OCI-LY1 (cell line): ENCODE measurements at regions not wholly inside any gene's neighbourhood (a gene's known extent, or its start where the extent isn't known, plus 50 kb on each side); places are given as distances from the start of the nearest gene placed in this dataset.

Experiments
- H2AFZ ChIP-seq: fragments of 200-600 bp; sonication (generic), shearing (Covaris generic); 2 replicates; pipeline ENCODE4 v1.6.0; 2014; ENCODE audit warnings: antibody characterized with exemption, mild to moderate bottlenecking, low read length
- H3F3A ChIP-seq: fragments of 200-600 bp; sonication (generic), shearing (Covaris generic); 2 replicates; pipeline ENCODE4 v1.6.0; 2014; ENCODE audit warnings: mild to moderate bottlenecking, antibody characterized with exemption, low read length, moderate library complexity; ENCODE audit not compliant: insufficient read depth
- H3K27ac ChIP-seq: fragments of 200-600 bp; sonication (generic); 2 replicates; pipeline ENCODE4 v1.5.1; 2014; ENCODE audit warnings: low read length, mixed run types, mild to moderate bottlenecking, low read depth; ENCODE audit not compliant: poor library complexity, severe bottlenecking
- H3K27me3 ChIP-seq: fragments of 200-600 bp; sonication (generic); 2 replicates; pipeline ENCODE4 v1.6.0; 2014; ENCODE audit warnings: antibody characterized with exemption, mild to moderate bottlenecking, low read length, moderate library complexity; ENCODE audit not compliant: insufficient read depth
- H3K36me3 ChIP-seq: fragments of 200-600 bp; sonication (generic); 2 replicates; pipeline ENCODE4 v1.6.1; 2014; ENCODE audit warnings: mild to moderate bottlenecking, antibody characterized with exemption, low read length, moderate library complexity, mixed read lengths; ENCODE audit not compliant: insufficient read depth
- H3K4me1 ChIP-seq: fragments of 200-600 bp; sonication (generic); 2 replicates; pipeline ENCODE4 v1.5.1; 2014; ENCODE audit warnings: mild to moderate bottlenecking, low read length, moderate library complexity; ENCODE audit not compliant: insufficient read depth, severe bottlenecking
- H3K4me2 ChIP-seq: fragments of 200-600 bp; sonication (generic), shearing (Covaris generic); 2 replicates; pipeline ENCODE4 v1.6.1; 2014; ENCODE audit warnings: low read length
- H3K4me3 ChIP-seq: fragments of 200-600 bp; sonication (generic); 2 replicates; pipeline ENCODE4 v1.5.1; 2014; ENCODE audit warnings: low read length, low read depth, mild to moderate bottlenecking, mixed read lengths; ENCODE audit not compliant: poor library complexity, severe bottlenecking
- H3K79me2 ChIP-seq: fragments of 200-600 bp; shearing (Covaris generic); 2 replicates; pipeline ENCODE4 v1.6.1; 2016; ENCODE audit warnings: mixed run types, low read length, mixed read lengths; ENCODE audit not compliant: insufficient read depth
- H3K9ac ChIP-seq: fragments of 200-600 bp; sonication (generic), shearing (Covaris generic); 2 replicates; pipeline ENCODE4 v1.6.1; 2014; ENCODE audit warnings: mild to moderate bottlenecking, low read length, mixed read lengths
- H3K9me2 ChIP-seq: fragments of 200-600 bp; sonication (generic), shearing (Covaris generic); 2 replicates; pipeline ENCODE4 v1.6.1; 2014; ENCODE audit warnings: low read depth, mild to moderate bottlenecking, low read length, mixed read lengths
- H3K9me3 ChIP-seq: fragments of 200-600 bp; shearing (Covaris generic); 2 replicates; pipeline ENCODE4 v1.6.1; 2014; ENCODE audit warnings: low read length, mixed read lengths
- H4K20me1 ChIP-seq: fragments of 200-600 bp; sonication (generic), shearing (Covaris generic); 2 replicates; pipeline ENCODE4 v1.6.0; 2016; ENCODE audit warnings: mild to moderate bottlenecking, low read length; ENCODE audit not compliant: insufficient read depth
- CTCF ChIP-seq: fragments of 200-600 bp; sonication (generic), shearing (Covaris generic); IDR thresholded peaks from 2 replicates; pipeline ENCODE4 v1.5.1; 2017; ENCODE audit warnings: mild to moderate bottlenecking, antibody characterized with exemption, low read length, moderate library complexity, mixed read lengths
- EZH2 ChIP-seq: fragments of 200-600 bp; sonication (generic), shearing (Covaris generic); IDR thresholded peaks from 2 replicates; pipeline ENCODE4 v1.8.0; 2017; ENCODE audit warnings: borderline replicate concordance, mixed run types, mild to moderate bottlenecking, antibody characterized with exemption, low read length, moderate library complexity, mixed read lengths

GRCh38 chr6:153958860-153959259 is 80.2 kb upstream of the OPRM1 start:
- TF ChIP-seq EZH2: no peak
- no peak for TF ChIP-seq CTCF
- no peak overlapping the region for H3K4me2 ChIP-seq

GRCh38 chr6:153957394-153957793 is 81.6 kb upstream of the OPRM1 start:
- Histone ChIP-seq H3K36me3 (no peaks in the 10 kb centered on the region), H4K20me1 (no peaks in the 10 kb centered on the region), H3K4me3 (no peak overlapping the region), H3K9me2 (no peaks in the 10 kb centered on the region), H3K4me2 (no peak overlapping the region), H3K79me2 (no peaks in the 10 kb centered on the region), H3F3A (no peaks in the 10 kb centered on the region), H2AFZ (no peak overlapping the region), H3K9ac (no peak overlapping the region), H3K9me3 (no peaks in the 10 kb centered on the region), H3K27me3 (no peaks in the 10 kb centered on the region), H3K27ac (no peak overlapping the region), H3K4me1 (no peaks in the 10 kb centered on the region)
- TF ChIP-seq EZH2: no peak
- no peak for TF ChIP-seq CTCF

More at GRCh38 chr6:153958860-153959259, 80.2 kb upstream of the OPRM1 start:
- Histone ChIP-seq H2AFZ (no peak overlapping the region), H3K79me2 (no peaks in the 10 kb centered on the region), H4K20me1 (no peaks in the 10 kb centered on the region), H3K27me3 (no peaks in the 10 kb centered on the region), H3F3A (no peaks in the 10 kb centered on the region), H3K4me3 (no peak overlapping the region), H3K9me3 (no peaks in the 10 kb centered on the region), H3K9me2 (no peaks in the 10 kb centered on the region), H3K9ac (no peak overlapping the region), H3K27ac (no peak overlapping the region), H3K36me3 (no peaks in the 10 kb centered on the region), H3K4me1 (no peaks in the 10 kb centered on the region)

GRCh38 chr6:153956808-153957207 is 82.2 kb upstream of the OPRM1 start:
- Histone ChIP-seq H3K79me2 (no peaks in the 10 kb centered on the region), H2AFZ (no peak overlapping the region), H4K20me1 (no peaks in the 10 kb centered on the region), H3F3A (no peaks in the 10 kb centered on the region), H3K27ac (no peak overlapping the region), H3K9me3 (no peaks in the 10 kb centered on the region), H3K4me1 (no peaks in the 10 kb centered on the region), H3K4me2 (no peak overlapping the region), H3K9me2 (no peaks in the 10 kb centered on the region), H3K9ac (no peak overlapping the region), H3K4me3 (no peak overlapping the region), H3K27me3 (no peaks in the 10 kb centered on the region), H3K36me3 (no peaks in the 10 kb centered on the region)
- TF ChIP-seq EZH2 (no peak), CTCF (no peak)
